ENCODE measurements at regions not wholly inside any gene's neighbourhood (a gene's known extent, or its start where the extent isn't known, plus 50 kb on each side); places are given as distances from the start of the nearest gene placed in this dataset.

- H3K9me3 ChIP-seq (ENCODE audit: control insufficient read depth, insufficient read depth, low read length), result peaks cover 11% of the 10 kb centered on the region
- H3K4me1 ChIP-seq (ENCODE audit: control insufficient read depth, insufficient read depth, low read length), result peaks cover 11% of the 10 kb centered on the region; the same call in 1 of the 2 replicates
- H3K36me3 ChIP-seq (ENCODE audit: control insufficient read depth, insufficient read depth, low read length), result no peaks in the 10 kb centered on the region
- no peak overlapping the region for H3K4me3 ChIP-seq (ENCODE audit: low read depth, low read length)
- H3K9ac ChIP-seq (ENCODE audit: low read depth, low read length), result no peak overlapping the region
- no peak overlapping the region for H3K27ac ChIP-seq (ENCODE audit: low read depth, low read length)
- no peaks in the 10 kb centered on the region for H3K27me3 ChIP-seq (ENCODE audit: control insufficient read depth, insufficient read depth, low read length)
These were observed 105.7 kb downstream of the MBL2 start for GRCh38 chr10:52666931-52667330.

DNA sequence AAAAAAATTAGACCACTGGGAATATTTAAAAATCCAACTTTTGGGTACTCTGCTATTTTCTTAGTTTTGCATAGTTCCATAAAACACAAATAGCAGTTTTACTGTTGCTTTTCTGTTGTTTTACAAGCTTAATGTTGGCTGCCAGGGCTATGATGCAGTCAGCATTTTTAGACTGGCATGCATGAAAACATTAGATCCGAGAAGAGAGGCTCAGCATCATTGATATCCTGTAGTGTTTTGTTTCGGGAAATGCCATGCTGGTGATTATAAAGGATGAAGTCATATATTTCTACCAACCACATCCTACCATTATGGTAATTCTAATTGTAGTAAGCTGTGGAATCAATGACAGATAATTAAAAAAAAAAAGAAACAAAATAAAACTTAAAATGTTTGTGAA, 104.6 kb downstream of the MBL2 start:
- Histone ChIP-seq H3K9me3 (ENCODE audit: control insufficient read depth, insufficient read depth, low read length) (peaks cover 11% of the 10 kb centered on the region), H3K27me3 (ENCODE audit: control insufficient read depth, insufficient read depth, low read length) (no peaks in the 10 kb centered on the region), H3K36me3 (ENCODE audit: control insufficient read depth, insufficient read depth, low read length) (no peaks in the 10 kb centered on the region), H3K4me3 (ENCODE audit: low read depth, low read length) (no peak overlapping the region), H3K4me1 (ENCODE audit: control insufficient read depth, insufficient read depth, low read length) (peaks cover 5% of the 10 kb centered on the region; the same call in 1 of the 2 replicates), H3K9ac (ENCODE audit: low read depth, low read length) (no peak overlapping the region), H3K27ac (ENCODE audit: low read depth, low read length) (no peak overlapping the region)

GRCh38 chr10:52672880-52673279, 99.7 kb downstream of the MBL2 start:
- Histone ChIP-seq H3K9ac (ENCODE audit: low read depth, low read length) (no peak overlapping the region), H3K27me3 (ENCODE audit: control insufficient read depth, insufficient read depth, low read length) (no peaks in the 10 kb centered on the region), H3K4me3 (ENCODE audit: low read depth, low read length) (no peak overlapping the region), H3K4me1 (ENCODE audit: control insufficient read depth, insufficient read depth, low read length) (no peaks in the 10 kb centered on the region), H3K9me3 (ENCODE audit: control insufficient read depth, insufficient read depth, low read length) (no peaks in the 10 kb centered on the region), H3K27ac (ENCODE audit: low read depth, low read length) (no peak overlapping the region), H3K36me3 (ENCODE audit: control insufficient read depth, insufficient read depth, low read length) (no peaks in the 10 kb centered on the region)

DNA sequence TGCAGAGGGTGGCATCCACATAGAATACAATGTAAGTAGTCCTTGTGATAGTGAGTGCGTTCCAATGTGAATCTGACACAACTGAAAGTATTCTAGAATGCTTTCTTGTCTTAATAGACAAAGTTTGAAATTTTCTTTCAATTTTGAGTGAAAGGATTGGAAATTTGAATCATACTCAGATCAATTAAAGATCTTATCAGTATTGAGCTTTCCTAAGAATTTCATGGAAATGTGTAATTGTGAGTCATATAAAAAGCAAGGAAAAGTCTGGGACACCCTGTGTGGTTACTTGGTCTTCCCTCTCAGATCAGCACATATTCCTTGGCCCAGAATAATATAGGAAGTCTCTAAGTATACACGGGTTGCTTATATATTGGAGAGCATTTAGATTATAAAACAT, 99.1 kb downstream of the MBL2 start:
- Histone ChIP-seq H3K4me1 (ENCODE audit: control insufficient read depth, insufficient read depth, low read length) (no peaks in the 10 kb centered on the region), H3K4me3 (ENCODE audit: low read depth, low read length) (no peak overlapping the region), H3K27ac (ENCODE audit: low read depth, low read length) (no peak overlapping the region), H3K27me3 (ENCODE audit: control insufficient read depth, insufficient read depth, low read length) (no peaks in the 10 kb centered on the region), H3K9me3 (ENCODE audit: control insufficient read depth, insufficient read depth, low read length) (no peaks in the 10 kb centered on the region), H3K36me3 (ENCODE audit: control insufficient read depth, insufficient read depth, low read length) (no peaks in the 10 kb centered on the region), H3K9ac (ENCODE audit: low read depth, low read length) (no peak overlapping the region)

DNA sequence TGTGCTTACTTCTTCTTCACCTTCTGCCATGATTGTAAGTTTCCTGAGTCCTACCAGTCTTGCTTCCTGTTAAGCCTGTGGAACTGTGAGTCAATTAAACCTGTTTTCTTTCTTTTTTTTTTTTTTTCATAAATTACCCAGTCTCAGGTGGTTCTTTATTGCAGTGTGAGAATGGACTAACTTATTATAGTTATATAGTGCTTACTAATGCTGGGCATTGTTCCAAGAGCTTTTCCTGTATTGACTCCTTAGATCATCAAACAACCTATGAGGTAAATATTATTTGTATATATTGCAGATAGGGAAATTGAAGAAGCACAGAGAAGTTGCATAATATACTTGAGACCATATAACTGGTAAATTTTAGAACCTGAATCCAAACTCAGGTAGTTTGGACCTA, 98.1 kb downstream of the MBL2 start:
- H3K27me3 ChIP-seq (ENCODE audit: control insufficient read depth, insufficient read depth, low read length), result no peaks in the 10 kb centered on the region
- no peaks in the 10 kb centered on the region for H3K4me1 ChIP-seq (ENCODE audit: control insufficient read depth, insufficient read depth, low read length)
- H3K9ac ChIP-seq (ENCODE audit: low read depth, low read length), result no peak overlapping the region
- H3K4me3 ChIP-seq (ENCODE audit: low read depth, low read length), result no peak overlapping the region
- no peaks in the 10 kb centered on the region for H3K36me3 ChIP-seq (ENCODE audit: control insufficient read depth, insufficient read depth, low read length)
- H3K27ac ChIP-seq (ENCODE audit: low read depth, low read length), result no peak overlapping the region
- no peaks in the 10 kb centered on the region for H3K9me3 ChIP-seq (ENCODE audit: control insufficient read depth, insufficient read depth, low read length)

DNA sequence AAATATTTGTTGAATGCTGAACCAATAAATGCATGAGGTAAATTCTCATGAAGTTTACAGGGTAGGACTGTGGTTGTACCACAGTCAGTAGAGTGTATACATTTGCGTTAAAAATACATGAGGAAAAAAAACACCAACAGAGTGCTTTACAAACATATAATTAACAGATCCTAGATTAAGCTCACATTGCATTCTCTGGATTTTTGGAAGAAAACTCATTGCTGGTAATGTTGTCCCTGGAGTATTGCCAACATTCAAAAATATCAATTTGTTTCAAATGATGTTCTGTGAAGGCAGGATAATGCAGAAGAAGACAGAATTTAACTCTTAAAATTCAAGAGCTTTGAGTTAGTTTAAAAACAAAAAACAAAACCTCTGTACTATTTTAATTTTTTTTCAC, 95.5 kb downstream of the MBL2 start:
- peaks cover 5% of the 10 kb centered on the region; the same call in 1 of the 2 replicates for H3K4me1 ChIP-seq (ENCODE audit: control insufficient read depth, insufficient read depth, low read length)
- H3K9ac ChIP-seq (ENCODE audit: low read depth, low read length), result no peak overlapping the region
- H3K27me3 ChIP-seq (ENCODE audit: control insufficient read depth, insufficient read depth, low read length), result no peaks in the 10 kb centered on the region
- no peaks in the 10 kb centered on the region for H3K36me3 ChIP-seq (ENCODE audit: control insufficient read depth, insufficient read depth, low read length)
- no peak overlapping the region for H3K4me3 ChIP-seq (ENCODE audit: low read depth, low read length)
- H3K9me3 ChIP-seq (ENCODE audit: control insufficient read depth, insufficient read depth, low read length), result no peaks in the 10 kb centered on the region
- no peak overlapping the region for H3K27ac ChIP-seq (ENCODE audit: low read depth, low read length)

- Histone ChIP-seq H3K27me3 (ENCODE audit: control insufficient read depth, insufficient read depth, low read length) (no peaks in the 10 kb centered on the region), H3K9me3 (ENCODE audit: control insufficient read depth, insufficient read depth, low read length) (no peaks in the 10 kb centered on the region), H3K36me3 (ENCODE audit: control insufficient read depth, insufficient read depth, low read length) (no peaks in the 10 kb centered on the region)
These were observed 94.0 kb downstream of the MBL2 start for GRCh38 chr10:52678611-52679010.

GRCh38 chr10:52679117-52679516, 93.5 kb downstream of the MBL2 start:
- no peak overlapping the region for H3K27ac ChIP-seq (ENCODE audit: low read depth, low read length)
- H3K9ac ChIP-seq (ENCODE audit: low read depth, low read length), result no peak overlapping the region
- peaks cover 5% of the 10 kb centered on the region; the same call in 1 of the 2 replicates for H3K4me1 ChIP-seq (ENCODE audit: control insufficient read depth, insufficient read depth, low read length)
- H3K36me3 ChIP-seq (ENCODE audit: control insufficient read depth, insufficient read depth, low read length), result no peaks in the 10 kb centered on the region
- H3K27me3 ChIP-seq (ENCODE audit: control insufficient read depth, insufficient read depth, low read length), result no peaks in the 10 kb centered on the region
- H3K9me3 ChIP-seq (ENCODE audit: control insufficient read depth, insufficient read depth, low read length), result no peaks in the 10 kb centered on the region
- no peak overlapping the region for H3K4me3 ChIP-seq (ENCODE audit: low read depth, low read length)

More at GRCh38 chr10:52678611-52679010, 94.0 kb downstream of the MBL2 start:
- peaks cover 5% of the 10 kb centered on the region; the same call in 1 of the 2 replicates for H3K4me1 ChIP-seq (ENCODE audit: control insufficient read depth, insufficient read depth, low read length)
- no peak overlapping the region for H3K27ac ChIP-seq (ENCODE audit: low read depth, low read length)
- no peak overlapping the region for H3K9ac ChIP-seq (ENCODE audit: low read depth, low read length)
- H3K4me3 ChIP-seq (ENCODE audit: low read depth, low read length), result no peak overlapping the region

DNA sequence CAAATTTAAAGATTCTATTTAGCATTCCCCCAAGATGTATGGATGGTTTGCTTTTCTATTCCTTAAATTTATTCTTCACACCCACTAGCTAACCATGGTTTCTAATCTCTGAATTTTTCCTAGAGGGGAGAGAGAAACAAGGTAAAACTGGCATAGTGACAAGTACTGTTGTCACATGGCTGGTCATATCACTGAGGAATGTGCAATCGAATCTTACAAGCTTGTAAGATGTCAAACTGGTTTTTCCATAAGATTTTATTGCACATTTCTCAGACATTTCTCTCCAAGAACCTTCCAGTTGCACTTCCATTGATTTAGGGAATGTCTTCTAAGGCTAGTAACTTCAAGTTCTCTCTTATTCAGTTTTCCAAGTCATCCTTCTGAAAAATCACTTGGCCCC, 89.8 kb downstream of the MBL2 start:
- H3K4me1 ChIP-seq (ENCODE audit: control insufficient read depth, insufficient read depth, low read length), result peaks cover 5% of the 10 kb centered on the region; the same call in 1 of the 2 replicates
- H3K27me3 ChIP-seq (ENCODE audit: control insufficient read depth, insufficient read depth, low read length), result no peaks in the 10 kb centered on the region
- H3K27ac ChIP-seq (ENCODE audit: low read depth, low read length), result no peak overlapping the region

DNA sequence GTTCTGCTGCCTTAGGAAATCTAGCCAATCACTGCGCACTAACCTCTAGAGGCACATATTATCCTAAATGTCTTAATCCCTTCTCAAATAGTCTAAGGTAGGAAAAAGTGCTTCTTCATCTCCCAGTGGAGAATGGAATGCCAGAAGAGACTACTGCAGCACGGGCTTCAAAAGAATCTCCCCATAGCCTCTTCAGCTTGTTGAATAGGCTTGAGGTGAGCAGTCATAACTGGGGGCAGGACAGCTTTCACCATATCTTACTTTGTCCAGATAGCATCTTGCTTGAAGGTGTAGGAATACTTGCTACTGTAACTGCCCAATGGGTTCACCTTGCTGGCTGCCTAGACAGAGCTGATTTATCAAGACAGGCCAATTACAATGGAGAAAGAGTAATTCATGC, 88.8 kb downstream of the MBL2 start:
- no peak overlapping the region for H3K9ac ChIP-seq (ENCODE audit: low read depth, low read length)
- no peaks in the 10 kb centered on the region for H3K36me3 ChIP-seq (ENCODE audit: control insufficient read depth, insufficient read depth, low read length)
- no peaks in the 10 kb centered on the region for H3K27me3 ChIP-seq (ENCODE audit: control insufficient read depth, insufficient read depth, low read length)
- no peak overlapping the region for H3K27ac ChIP-seq (ENCODE audit: low read depth, low read length)
- H3K9me3 ChIP-seq (ENCODE audit: control insufficient read depth, insufficient read depth, low read length), result no peaks in the 10 kb centered on the region
- no peak overlapping the region for H3K4me3 ChIP-seq (ENCODE audit: low read depth, low read length)
- peaks cover 5% of the 10 kb centered on the region; the same call in 1 of the 2 replicates for H3K4me1 ChIP-seq (ENCODE audit: control insufficient read depth, insufficient read depth, low read length)

More for the DNA sequence above, 89.8 kb downstream of the MBL2 start:
- no peak overlapping the region for H3K9ac ChIP-seq (ENCODE audit: low read depth, low read length)
- H3K9me3 ChIP-seq (ENCODE audit: control insufficient read depth, insufficient read depth, low read length), result no peaks in the 10 kb centered on the region
- no peaks in the 10 kb centered on the region for H3K36me3 ChIP-seq (ENCODE audit: control insufficient read depth, insufficient read depth, low read length)
- no peak overlapping the region for H3K4me3 ChIP-seq (ENCODE audit: low read depth, low read length)

DNA sequence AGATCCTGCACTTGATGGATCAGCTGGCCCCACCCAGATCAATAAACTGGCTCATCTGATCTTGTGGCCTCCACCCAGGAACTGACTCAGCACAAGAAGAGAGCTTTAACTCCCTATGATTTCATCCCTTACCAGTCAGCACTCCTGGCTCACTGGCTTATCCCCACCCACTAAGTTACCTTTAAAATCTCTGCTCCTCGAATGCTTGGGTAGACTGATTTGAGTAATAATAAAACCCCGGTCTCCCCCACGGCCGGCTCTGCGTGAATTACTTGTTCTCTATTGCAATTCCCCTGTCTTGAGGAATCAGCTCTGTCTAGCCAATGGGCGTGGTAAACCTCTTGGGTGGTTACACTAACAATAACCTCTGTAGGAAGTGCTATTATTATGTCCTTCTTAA, 83.7 kb downstream of the MBL2 start:
- no peaks in the 10 kb centered on the region for H3K9me3 ChIP-seq (ENCODE audit: control insufficient read depth, insufficient read depth, low read length)
- H3K27ac ChIP-seq (ENCODE audit: low read depth, low read length), result no peak overlapping the region
- no peaks in the 10 kb centered on the region for H3K4me1 ChIP-seq (ENCODE audit: control insufficient read depth, insufficient read depth, low read length)
- no peaks in the 10 kb centered on the region for H3K27me3 ChIP-seq (ENCODE audit: control insufficient read depth, insufficient read depth, low read length)
- no peak overlapping the region for H3K9ac ChIP-seq (ENCODE audit: low read depth, low read length)
- no peaks in the 10 kb centered on the region for H3K36me3 ChIP-seq (ENCODE audit: control insufficient read depth, insufficient read depth, low read length)
- no peak overlapping the region for H3K4me3 ChIP-seq (ENCODE audit: low read depth, low read length)

- Histone ChIP-seq H3K4me3 (ENCODE audit: low read depth, low read length) (no peak overlapping the region), H3K9ac (ENCODE audit: low read depth, low read length) (no peak overlapping the region), H3K36me3 (ENCODE audit: control insufficient read depth, insufficient read depth, low read length) (no peaks in the 10 kb centered on the region), H3K4me1 (ENCODE audit: control insufficient read depth, insufficient read depth, low read length) (no peaks in the 10 kb centered on the region), H3K27ac (ENCODE audit: low read depth, low read length) (no peak overlapping the region), H3K9me3 (ENCODE audit: control insufficient read depth, insufficient read depth, low read length) (no peaks in the 10 kb centered on the region), H3K27me3 (ENCODE audit: control insufficient read depth, insufficient read depth, low read length) (no peaks in the 10 kb centered on the region)
These were observed 76.4 kb downstream of the MBL2 start for GRCh38 chr10:52696232-52696631.

All from HUES48 (cell line).